Renal cortex interstitium (tissue), 11 donors: ENCODE measurements at regions not wholly inside any gene's neighbourhood (a gene's known extent, or its start where the extent isn't known, plus 50 kb on each side); places are given as distances from the start of the nearest gene placed in this dataset.

Source experiments
- DNase-seq, 11 donors: peaks; one replicate each; pipeline ENCODE4 v3.0.0-alpha.2; 2013; ENCODE audit warnings: low read depth in 9 of 11, low spot score in 4 of 11; ENCODE audit errors: extremely low read depth in 1 of 11

DNA sequence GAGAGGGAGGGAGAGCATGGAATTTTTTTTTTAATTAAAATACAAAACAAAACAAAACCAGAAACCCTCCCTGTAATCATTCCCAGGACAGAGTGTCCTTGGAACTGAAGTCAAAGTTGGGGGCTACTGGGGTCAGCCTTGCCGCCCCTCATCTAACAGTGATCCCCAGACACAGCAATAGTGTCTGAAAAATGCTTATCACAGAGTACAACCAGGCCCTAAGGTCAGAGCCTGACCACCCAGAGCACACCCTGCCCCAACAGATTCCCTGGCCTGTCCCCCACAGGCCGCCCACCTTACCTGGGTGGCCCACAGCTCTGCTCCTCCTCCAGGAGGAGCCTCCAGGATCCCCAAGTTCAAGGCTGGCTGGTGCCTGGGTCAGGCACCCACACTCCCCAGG, 101.6 kb upstream of the LINGO1 start:
- DNase-seq = no peak

DNA sequence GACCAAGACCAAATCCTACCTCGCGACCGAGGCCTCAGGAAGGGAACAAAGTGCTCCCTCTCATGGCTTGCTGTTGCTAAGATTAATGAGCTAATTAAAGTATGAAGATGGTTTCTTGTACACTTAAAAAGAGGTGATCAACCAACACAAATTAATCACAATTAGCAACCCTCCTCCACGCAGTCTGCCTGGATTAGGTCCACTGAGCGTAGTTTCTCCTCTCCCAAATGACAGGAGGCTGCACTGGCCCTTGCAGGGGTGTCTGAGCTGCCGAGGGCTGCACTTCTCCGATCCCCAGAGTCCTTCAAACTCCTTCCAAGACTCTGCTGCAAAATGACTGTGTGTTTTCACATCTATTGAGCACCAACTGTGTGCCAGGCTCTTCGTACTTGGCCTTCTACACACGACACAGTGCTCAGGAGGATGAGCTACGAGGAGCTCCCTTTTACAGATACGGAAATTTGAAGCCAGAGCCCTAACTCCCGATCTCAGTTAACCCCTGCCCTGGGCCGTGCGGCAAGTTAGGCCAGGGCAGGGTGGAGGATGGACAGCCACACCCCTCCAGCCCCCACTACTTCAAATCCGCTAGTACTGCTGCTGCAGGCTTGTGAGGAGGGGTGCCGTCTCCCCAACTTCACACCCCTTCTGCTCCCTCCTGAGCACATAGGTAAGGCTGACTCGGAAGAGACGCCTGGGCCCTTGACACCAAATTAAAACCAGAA, 101.0 kb upstream of the LINGO1 start:
- no peak for DNase-seq

DNA sequence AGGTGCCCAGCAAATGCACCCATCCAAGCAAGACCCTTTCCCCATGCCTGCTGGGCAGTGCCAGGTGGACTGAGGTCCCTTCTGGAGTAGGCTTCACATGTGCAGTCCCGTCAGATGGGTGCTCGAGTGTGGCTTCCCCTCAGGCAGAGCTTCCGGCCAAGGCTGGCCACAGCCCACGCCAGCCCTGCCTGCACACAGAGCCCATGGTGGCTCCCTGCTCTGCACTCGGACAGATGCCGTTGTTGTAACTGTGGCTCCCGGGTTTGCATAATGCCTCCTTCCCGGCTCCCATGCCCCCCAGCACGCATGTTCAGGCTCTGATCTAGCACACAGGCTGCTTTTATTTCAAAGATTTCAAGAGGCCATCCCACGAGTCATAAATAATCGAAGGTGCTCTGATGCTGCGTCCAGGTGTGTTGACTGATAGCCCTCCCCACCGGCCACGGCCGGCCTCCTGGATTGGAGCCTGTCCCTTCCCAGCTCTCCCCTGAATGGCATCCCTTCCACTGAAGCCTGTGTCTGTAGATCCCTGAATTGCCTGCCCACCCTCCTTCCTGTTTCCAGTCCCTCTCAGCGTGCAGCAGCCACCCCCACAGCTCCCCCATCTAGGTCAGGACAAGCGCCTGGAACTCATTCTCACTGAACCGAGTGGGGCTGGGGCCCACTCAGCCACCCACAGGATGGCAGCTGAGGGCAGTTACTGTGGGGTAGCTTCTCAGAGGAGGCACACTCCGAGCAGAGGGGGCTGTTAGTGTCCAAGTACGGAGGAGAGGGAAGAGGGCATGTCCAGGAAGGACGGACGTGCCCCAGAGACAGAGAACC, 100.0 kb upstream of the LINGO1 start:
- DNase-seq = no peak

DNA sequence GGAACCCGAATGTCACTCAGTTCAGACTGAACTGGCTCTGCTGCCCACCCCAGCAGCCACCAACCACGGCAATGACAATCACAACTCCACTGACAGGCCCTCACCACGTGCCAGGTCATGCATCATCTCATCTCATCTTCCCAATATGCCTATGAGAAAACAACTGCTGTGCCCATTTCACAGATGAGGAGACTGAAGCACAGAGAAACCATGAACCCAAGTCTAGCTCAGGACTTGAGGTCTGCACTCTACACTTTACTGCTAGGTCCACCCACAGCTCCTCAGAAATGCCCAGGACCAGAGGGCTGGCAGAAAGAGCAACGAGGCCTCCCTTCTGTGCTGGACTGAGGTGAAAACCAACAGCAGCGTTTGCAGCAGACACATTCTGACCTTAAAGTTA, 99.2 kb upstream of the LINGO1 start:
- no peak for DNase-seq

DNA sequence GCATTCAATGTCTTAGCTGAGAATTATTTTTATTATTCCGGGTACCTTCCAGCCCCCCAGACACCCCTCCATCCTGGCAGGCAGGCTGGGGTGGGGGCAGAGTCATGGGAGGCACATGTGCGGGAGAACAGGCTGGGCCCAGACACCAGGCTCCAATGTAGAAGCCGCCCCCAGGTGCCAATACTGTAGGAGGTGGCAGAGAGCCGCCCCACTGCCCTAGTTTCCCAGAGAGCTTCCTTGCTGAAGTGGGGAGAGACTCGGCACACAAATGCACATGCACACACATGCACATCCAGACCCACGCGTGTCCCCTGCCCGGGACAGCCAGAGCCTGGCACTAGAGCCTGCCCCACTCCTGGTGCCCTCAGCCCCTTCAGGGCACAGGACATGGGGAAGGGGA, 98.4 kb upstream of the LINGO1 start:
- no peak for DNase-seq

DNA sequence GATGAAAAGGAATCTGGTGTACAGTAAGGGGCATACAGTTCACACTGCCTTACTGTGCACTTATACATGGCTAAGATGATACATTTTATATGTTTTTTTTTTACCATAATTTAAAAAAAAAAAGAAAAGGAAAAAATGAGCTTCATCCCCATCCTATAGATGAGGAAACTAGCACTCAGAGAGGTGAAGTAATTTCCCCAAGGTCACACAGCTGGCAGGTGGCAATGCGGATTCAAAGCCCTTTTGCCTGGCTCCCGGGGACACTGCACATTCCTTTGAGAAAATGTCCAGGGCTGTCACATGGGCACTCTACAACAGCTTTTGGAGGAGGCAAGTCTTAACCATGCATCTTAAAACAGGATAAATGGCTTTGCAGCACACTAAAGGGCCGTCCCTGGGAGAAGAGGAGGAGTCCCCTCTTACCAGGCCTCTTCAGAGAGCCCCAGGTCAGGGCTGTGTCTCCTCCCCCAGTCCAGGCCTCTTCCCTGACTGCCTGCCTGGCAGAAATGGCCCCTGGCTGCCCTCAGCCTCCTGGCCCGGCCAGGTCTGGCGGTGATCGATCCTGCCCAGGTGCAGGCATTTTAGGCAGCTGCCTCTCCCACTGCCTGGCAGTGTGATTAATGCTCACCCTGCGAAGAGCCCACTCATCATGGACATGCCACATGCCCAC, 95.1 kb upstream of the LINGO1 start:
- DNase-seq = no peak

DNA sequence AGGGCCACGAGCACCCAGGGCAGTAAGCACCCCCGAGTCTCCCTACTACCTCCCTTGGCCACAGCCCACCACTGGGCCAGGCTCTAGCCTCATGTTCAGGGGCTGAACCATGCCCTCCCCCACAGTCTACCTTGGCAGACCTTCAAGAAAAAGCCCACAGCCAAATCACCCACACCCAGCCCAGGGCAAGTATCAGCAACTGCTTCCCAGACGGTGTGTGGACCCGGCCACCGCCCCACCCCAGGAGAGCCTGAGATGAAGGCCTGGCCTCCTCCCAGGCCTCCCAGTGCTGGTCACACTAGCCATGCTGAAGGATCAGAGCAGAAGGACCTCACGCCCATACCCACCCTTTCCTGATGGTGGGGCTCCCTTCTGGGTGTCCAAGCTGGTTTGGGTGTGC, 92.0 kb upstream of the LINGO1 start:
- no peak for DNase-seq

DNA sequence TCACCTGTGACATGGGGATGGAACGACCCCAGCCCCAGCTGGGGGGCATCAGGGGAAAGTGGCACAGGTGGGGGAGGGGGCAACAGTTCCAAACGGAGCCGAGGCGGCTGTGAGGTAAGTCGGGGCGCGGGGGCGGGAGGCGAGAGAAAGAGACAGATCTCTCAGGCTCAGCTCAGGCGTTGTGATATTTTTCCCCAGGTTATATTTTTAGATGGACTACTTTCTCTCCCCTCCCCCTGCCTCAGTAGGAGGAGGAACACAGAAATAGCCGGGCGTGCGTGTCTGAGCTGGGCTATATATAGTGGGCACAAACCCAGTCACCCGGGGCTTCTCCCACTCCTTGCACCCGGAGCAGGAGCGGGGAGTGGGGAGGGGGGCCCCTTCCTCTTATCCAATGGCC, 91.0 kb upstream of the LINGO1 start:
- DNase-seq = no peak

DNA sequence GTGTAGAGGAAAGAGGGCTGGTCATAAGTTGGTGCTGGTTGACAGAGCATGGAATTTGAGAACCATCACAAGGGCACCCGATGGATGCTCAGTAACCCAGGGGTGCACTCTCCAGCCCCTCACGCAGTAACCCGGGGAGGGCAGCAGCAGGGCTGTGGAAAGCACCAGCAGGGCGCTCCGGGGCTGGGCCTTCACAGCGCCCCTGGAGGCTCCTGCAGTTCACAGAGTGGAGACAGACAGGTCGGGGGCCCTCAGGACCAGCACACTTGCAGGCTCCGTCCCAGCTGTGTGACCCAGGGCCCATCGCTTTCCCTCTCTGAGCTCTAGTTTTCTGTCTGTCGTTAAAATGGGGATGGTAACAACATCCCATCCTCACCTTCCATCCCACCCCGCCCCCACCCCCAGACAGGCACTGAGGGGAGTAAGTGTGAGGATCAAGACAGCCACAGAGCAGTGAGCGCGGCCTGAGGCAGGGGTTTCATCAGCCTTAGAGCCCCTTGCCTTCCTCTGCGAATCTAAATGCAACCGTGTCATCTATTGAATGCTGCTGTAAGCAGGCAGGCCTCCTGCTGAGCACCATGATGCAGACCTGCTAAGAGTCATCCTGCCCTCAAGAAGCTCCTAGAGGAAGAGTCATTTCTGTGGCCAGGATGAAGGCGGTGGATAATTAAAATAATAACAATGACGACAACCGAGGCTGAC, 90.2 kb upstream of the LINGO1 start:
- DNase-seq = no peak

DNA sequence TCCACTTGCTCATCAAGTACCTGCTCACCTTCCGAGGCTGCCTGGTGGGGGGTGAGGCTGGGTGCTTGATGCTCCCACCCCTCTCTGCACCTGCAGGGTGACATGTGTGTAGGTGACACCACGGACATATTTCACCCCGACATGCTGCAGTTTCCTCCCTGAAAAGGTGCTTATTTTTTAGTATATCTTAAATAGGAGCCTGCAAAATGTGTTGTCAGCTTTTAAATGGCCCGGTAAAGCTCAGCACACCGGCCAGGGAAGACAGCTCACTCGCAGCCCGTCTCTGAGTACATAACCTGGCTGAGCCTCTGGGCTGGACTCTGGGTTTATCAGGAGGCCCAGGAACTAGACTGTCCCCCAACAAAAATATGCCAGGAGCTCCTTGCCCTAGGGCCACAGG, 89.3 kb upstream of the LINGO1 start:
- DNase-seq = no peak

DNA sequence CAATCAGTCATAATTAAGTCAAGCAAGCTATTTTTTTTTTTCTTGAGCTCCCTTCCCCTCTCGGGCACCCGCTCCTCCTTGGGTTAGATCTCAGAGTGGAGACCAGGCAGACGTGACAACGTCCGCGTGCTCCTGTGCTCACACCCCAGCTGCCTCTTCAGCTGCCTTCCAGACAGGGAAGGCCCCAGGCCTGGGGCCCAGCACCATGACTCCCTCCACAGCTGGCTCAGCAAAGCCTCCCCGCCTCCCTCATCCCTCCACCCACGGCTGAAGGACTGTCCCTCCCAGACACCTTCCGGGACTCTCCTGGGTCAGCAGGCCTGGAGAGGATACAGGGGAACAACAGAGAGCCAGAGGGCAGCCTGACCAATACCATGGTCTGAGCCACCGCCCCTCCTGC, 87.9 kb upstream of the LINGO1 start:
- DNase-seq = no peak

DNA sequence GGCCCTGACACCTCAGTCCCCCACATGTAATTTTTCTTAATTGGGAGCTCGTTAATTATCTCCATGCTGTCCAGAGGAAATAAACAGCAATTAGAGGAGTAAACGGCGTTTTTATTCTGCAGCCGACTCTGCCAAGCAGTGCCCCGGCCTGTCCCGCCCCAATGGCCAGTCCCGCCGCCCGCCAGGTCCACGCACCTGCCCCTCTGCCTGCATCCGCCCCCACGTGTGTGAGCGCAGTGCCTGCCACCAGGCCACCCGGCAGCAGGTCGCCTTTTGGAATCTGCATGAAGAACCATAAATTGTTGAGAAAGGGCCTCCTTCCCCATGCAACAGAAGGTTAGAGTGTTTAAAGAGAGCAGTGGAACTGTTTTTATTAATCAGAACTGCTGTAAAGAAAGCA, 87.5 kb upstream of the LINGO1 start:
- no peak for DNase-seq

DNA sequence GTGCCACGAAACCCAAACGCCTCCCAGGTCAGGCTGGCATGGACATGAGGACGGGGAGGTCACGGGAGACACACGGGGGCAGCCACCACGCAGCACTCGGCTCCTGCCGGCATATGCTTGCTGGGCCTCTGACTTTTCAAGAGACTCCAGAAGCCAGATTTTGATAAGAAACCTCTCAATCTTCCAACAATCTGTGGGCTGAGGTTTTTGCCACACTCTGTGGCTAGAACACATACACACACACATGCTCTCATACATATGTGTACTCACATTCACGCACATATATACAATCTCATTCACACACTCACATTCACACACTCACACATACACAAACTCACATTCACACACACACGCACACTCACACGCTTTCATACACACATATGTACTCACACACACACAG, 86.7 kb upstream of the LINGO1 start:
- DNase-seq = no peak

DNA sequence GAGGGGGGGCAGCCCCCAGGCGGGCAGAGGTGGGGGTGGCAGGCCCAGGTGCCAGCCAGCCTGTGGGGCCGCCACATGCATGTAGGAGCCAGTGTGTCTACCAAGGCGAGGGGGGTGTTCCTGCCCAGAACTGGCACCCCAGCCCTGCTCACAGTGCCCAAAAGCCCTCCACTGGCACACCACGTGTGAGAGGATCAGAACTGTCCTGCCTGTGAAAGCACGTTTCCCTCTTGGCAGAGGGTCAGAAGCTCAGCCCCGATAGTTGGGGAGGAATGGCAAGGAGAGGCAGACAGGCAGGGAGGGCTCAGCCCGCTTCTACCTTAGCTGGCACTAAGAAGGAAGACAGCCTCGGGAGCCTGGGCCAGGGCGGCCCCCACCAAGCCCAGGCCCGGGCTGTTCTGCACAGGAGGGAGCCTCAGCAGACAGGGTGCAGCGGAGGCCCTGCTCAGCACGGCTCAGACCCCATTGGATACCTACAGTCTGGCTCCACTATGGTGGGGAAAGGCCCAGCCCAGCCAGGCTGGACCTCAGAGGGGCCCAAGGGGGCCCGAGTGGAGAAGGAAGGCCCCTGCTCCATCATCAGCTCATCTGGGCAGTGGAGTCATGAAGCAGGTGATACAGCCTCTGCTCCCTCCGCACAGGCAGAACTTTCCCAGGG, 84.8 kb upstream of the LINGO1 start:
- DNase-seq = no peak

DNA sequence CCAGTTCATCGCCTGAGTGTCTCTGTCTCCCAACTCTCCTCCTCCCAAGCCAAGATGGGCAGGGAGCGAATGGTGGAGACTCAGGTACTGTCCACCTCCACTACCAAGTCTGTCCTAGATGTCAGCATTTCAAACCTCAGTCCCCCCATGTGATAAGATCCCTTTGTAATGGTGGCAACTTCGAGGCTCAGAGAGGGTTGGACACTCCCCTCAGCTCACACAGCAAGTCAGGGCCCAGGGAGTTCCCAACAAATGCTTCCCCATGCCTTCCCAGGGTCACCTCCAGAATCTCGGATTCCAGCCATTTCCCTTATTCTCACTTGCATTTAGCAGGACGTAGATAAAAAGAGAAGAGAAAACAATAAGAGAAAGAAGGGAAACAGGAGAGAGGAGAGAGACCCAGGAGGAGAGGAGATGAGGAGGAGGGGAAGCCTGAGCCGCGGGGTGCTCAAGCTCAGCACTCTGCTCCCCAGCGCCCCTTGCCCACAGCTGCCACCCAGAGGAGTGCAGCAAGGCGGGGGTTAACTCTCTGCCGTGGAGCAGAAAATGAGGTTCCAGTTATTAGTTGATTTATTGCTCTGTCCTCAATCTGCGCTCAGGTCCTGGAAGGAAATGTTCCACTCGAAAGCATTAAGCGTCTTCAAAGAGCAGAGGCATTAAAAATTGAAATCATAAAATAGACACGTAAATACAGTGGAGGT, 84.1 kb upstream of the LINGO1 start:
- DNase-seq = peak in 1 of 11 donors; percentile 13

DNA sequence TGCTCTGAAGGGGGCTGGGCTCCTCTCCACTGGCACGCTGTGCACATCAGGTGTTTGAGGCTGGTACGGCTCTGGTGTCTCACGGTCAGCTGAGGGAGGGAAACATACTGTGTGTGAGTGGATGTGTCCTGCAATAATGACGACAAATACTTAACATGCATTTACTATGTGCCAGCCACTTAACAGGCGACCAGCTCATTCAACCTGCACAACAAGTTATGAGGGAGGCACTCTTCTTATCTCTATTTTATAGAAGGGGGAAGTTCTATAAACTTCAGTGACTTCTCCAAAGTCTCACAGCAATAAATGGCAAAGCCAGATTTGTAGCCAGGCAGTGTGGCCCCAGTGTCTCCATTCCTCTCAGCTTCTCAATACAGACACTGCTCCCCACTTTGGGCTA, 83.1 kb upstream of the LINGO1 start:
- no peak for DNase-seq

DNA sequence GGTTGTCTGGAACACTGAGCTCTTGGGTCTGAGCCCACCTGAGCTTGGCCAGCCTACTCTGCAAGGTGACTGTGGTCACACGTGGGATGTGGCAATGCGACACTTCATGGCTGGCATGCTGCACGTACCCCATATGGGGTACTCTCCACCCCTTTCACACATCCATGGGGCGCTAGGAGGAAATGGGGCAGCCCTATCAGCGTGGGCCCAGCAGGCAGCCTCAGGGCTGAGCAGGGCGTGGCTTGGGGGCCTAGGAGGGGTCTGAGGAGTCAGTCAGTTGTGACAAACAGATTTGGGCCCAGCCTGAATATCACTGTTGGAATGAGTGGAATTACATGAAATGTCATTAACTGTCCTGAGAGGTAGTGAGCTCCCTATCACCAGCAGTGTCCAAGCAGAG, 82.3 kb upstream of the LINGO1 start:
- DNase-seq = no peak

DNA sequence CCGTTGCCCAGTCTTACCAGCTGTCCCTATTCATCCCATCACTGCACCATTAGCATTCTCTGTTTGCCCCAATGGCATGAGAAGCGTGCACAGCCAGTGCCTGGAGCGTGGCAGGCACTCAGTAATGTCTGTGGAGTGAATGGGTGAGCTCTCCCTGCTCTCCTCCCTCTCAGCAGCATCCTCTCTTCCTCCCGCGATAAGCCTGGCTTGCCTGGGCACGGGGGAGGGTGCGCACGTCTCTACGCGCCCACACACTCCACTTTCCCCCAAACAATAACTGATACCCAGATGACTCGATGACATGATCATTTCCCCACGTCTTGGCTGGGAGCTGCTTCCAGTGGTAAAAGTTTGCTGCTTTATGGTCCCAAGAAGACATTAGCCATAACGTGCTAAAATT, 81.8 kb upstream of the LINGO1 start:
- DNase-seq = no peak

DNA sequence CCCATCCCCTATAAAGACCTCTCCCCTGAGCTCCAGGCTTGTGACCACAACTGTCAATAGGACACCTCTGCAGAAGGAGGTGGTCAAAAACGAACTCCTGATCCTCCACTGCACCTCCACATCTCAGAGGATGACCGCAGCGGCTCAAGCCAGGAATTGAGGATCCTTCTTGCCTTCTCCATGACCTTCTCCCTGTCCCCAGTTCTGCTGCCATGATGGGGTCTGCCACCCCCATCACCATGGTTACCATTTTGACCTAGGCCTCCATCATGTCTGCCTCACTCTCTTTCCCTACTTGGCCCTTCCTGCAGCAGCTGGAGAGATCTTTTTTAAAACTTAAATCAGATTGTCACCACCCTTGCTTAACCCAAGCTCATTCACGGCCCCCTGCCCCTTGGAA, 81.3 kb upstream of the LINGO1 start:
- no peak for DNase-seq
